ENCODE measurements at regions not wholly inside any gene's neighbourhood (a gene's known extent, or its start where the extent isn't known, plus 50 kb on each side); places are given as distances from the start of the nearest gene placed in this dataset.

- TF ChIP-seq CTCF (IDR thresholded peaks at IDR 0.05) (no peak), POLR2A (IDR thresholded peaks at IDR 0.05) (no peak)
Observed at GRCh38 chr3:59135096-59135495, 85.3 kb upstream of the CFAP20DC start.
